OCI-LY7 (cell line): ENCODE measurements at regions not wholly inside any gene's neighbourhood (a gene's known extent, or its start where the extent isn't known, plus 50 kb on each side); places are given as distances from the start of the nearest gene placed in this dataset.

Experiments used
- CTCF ChIP-seq: fragments of 200-600 bp; sonication (generic); conservative IDR thresholded peaks from 2 replicates; pipeline ENCODE4 v1.5.1; 2014; ENCODE audit warnings: mild to moderate bottlenecking, antibody characterized with exemption, low read length, moderate library complexity, mixed read lengths
- EZH2phosphoT487 ChIP-seq: fragments of 200-600 bp; sonication (generic); IDR thresholded peaks from 2 replicates; pipeline ENCODE4 v1.6.1; 2018; ENCODE audit warnings: low read depth, borderline replicate concordance, mild to moderate bottlenecking, mixed run types, antibody characterized with exemption, low read length, moderate library complexity, mixed read lengths

- TF ChIP-seq EZH2phosphoT487 = no peak
- TF ChIP-seq CTCF = no peak
Observed at GRCh38 chr7:17029150-17029549, 147.4 kb upstream of the AGR3 start.
